ENCODE measurements at regions not wholly inside any gene's neighbourhood (a gene's known extent, or its start where the extent isn't known, plus 50 kb on each side); places are given as distances from the start of the nearest gene placed in this dataset.

DNA sequence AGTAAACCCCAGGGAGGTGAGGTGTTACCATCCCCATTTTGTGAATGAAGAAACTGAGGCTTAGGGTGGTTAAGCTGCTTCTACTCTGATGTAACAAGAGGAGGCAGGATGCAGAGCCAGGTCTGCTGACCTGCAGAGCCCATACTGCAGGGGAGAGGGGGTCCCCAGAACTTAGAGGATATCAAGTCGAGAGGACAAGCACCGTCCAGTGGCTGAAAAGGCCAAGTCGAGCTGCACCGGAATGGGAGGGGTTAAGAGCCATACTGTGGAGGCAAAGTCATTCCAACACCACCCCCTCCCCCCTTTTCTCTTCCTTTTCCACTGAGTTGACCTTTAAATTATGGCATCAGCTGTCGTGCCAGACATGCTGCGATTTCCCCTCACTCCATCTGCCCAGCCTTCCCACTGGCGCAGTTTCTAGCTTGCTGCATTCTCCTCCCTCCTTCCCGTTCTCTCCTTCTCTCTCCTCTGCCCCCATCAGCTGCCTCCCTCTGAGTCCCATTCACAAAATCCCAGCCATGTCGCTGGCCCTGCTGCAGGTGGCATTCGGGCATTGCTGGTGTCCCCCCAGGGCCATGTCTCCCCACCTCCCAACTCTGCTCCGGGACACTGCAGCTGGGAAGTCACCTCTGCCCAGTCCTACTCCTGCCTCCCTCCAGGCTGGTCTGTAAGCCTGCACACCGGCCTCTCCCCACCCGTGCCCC, 346.9 kb downstream of the DYSF start:
- ATAC-seq = no peak
- Histone ChIP-seq H3K79me2 (ENCODE audit: control insufficient read depth, insufficient read depth, low read length) (no peaks in the 10 kb centered on the region), H3K36me3 (ENCODE audit: control insufficient read depth, insufficient read depth, low read length) (no peaks in the 10 kb centered on the region), H3K9me3 (replicated peaks; ENCODE audit: control insufficient read depth, insufficient read depth, low read depth, low read length) (no peaks in the 10 kb centered on the region), H3K4me3 (no peak overlapping the region), H3K27me3 (ENCODE audit: control insufficient read depth in 2 of 2, insufficient read depth in 2 of 2, low read length in 2 of 2) (peaks cover 0 to 14% of the 10 kb centered on the region in 2 experiments; a peak in 2 of 5 replicates), H3K9ac (ENCODE audit: insufficient read depth in 1 of 2, low read depth in 2 of 2, low read length in 2 of 2) (no peak overlapping the region), H3K27ac (ENCODE audit: extremely low read depth, low read depth, low read length) (no peak overlapping the region), H2AFZ (ENCODE audit: low read depth, low read length) (no peak overlapping the region), H4K20me1 (replicated peaks; ENCODE audit: control insufficient read depth, insufficient read depth, low read length) (0 out of 2 replicates have a peak, but pooled peaks cover 7% of the 10 kb centered on the region), H3K9me1 (ENCODE audit: control insufficient read depth, insufficient read depth, low read length) (peaks cover 3% of the 10 kb centered on the region), H3K4me2 (ENCODE audit: insufficient read depth, low read length) (no peak overlapping the region), H3K4me1 (replicated peaks in 1 of 2; ENCODE audit: control insufficient read depth in 2 of 2, insufficient read depth in 2 of 2, low read length in 2 of 2) (no peaks in the 10 kb centered on the region)
- in situ Hi-C loops (cut with MboI) (loop anchor here (10.0 kb wide), 2 partner anchors 355 to 785 kb away; no protein-coding TSS in a partner anchor), intact Hi-C loops (cut with micrococcal nuclease) (no loop called here)
- DNase-seq (ENCODE audit: extremely low read depth in 1 of 4, low spot score in 3 of 4) = no peak
- FAIRE-seq = no peak
- POLR2A ChIA-PET = interaction anchor here (0.7 kb wide), 1 partner anchor 337 kb away, joined by 3 read pairs; no protein-coding TSS in a partner anchor
- BruUV-seq (replicated peaks) = no TSS peak
- 3% methylated on average over 10 of the region's 13 CpGs for WGBS (ENCODE audit: insufficient coverage, low coverage, missing lambda C conversion rate)
- CTCF ChIA-PET (ENCODE audit: low intra/inter-chr PET ratio) = interaction anchor here (0.6 to 2.7 kb wide), 3 partner anchors 253 to 524 kb away, joined by 3 to 13 read pairs (median 4); no protein-coding TSS in a partner anchor
- TF ChIP-seq, protein P1, sequence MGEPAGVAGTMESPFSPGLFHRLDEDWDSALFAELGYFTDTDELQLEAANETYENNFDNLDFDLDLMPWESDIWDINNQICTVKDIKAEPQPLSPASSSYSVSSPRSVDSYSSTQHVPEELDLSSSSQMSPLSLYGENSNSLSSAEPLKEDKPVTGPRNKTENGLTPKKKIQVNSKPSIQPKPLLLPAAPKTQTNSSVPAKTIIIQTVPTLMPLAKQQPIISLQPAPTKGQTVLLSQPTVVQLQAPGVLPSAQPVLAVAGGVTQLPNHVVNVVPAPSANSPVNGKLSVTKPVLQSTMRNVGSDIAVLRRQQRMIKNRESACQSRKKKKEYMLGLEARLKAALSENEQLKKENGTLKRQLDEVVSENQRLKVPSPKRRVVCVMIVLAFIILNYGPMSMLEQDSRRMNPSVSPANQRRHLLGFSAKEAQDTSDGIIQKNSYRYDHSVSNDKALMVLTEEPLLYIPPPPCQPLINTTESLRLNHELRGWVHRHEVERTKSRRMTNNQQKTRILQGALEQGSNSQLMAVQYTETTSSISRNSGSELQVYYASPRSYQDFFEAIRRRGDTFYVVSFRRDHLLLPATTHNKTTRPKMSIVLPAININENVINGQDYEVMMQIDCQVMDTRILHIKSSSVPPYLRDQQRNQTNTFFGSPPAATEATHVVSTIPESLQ (CRISPR knock-in tag; IDR thresholded peaks at IDR 0.05) = no peak
- TF ChIP-seq RCOR1 (IDR thresholded peaks at IDR 0.05; ENCODE audit: borderline replicate concordance in 1 of 2, low read depth in 2 of 2, low read length in 2 of 2) (no peak), TAL1 (IDR thresholded peaks at IDR 0.05) (no peak), PTTG1 (tag; IDR thresholded peaks at IDR 0.05; ENCODE audit: low read depth) (no peak), CTBP1 (IDR thresholded peaks at IDR 0.05; ENCODE audit: borderline replicate concordance) (no peak), KLF13 (tag; IDR thresholded peaks at IDR 0.05; ENCODE audit: borderline replicate concordance, low read depth) (no peak), NUFIP1 (IDR thresholded peaks at IDR 0.05; ENCODE audit: partially characterized antibody) (no peak), ZNF347 (CRISPR knock-in tag; IDR thresholded peaks at IDR 0.05; ENCODE audit: low read depth) (no peak), CBX8 (IDR thresholded peaks at IDR 0.05; ENCODE audit: borderline replicate concordance, extremely low read depth, low read depth, low read length, poor library complexity, severe bottlenecking) (no peak), TBP (optimal IDR thresholded peaks at IDR 0.05; ENCODE audit: low read depth, low read length) (no peak), HNRNPH1 (optimal IDR thresholded peaks at IDR 0.05; ENCODE audit: low read depth, low read length) (no peak), CREM (IDR thresholded peaks at IDR 0.05; ENCODE audit: low read depth) (no peak), ZNF507 (tag; conservative IDR thresholded peaks at IDR 0.05) (no peak)
- TF ChIP-seq, protein P2, sequence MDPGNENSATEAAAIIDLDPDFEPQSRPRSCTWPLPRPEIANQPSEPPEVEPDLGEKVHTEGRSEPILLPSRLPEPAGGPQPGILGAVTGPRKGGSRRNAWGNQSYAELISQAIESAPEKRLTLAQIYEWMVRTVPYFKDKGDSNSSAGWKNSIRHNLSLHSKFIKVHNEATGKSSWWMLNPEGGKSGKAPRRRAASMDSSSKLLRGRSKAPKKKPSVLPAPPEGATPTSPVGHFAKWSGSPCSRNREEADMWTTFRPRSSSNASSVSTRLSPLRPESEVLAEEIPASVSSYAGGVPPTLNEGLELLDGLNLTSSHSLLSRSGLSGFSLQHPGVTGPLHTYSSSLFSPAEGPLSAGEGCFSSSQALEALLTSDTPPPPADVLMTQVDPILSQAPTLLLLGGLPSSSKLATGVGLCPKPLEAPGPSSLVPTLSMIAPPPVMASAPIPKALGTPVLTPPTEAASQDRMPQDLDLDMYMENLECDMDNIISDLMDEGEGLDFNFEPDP (CRISPR knock-in tag; IDR thresholded peaks at IDR 0.05) = no peak
- TF ChIP-seq, protein P3, sequence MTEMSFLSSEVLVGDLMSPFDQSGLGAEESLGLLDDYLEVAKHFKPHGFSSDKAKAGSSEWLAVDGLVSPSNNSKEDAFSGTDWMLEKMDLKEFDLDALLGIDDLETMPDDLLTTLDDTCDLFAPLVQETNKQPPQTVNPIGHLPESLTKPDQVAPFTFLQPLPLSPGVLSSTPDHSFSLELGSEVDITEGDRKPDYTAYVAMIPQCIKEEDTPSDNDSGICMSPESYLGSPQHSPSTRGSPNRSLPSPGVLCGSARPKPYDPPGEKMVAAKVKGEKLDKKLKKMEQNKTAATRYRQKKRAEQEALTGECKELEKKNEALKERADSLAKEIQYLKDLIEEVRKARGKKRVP (CRISPR knock-in tag; IDR thresholded peaks at IDR 0.05) = no peak

Data from K562 (cell line).